IMR-90 (cell line): ENCODE measurements at regions not wholly inside any gene's neighbourhood (a gene's known extent, or its start where the extent isn't known, plus 50 kb on each side); places are given as distances from the start of the nearest gene placed in this dataset.

ENCODE experiments used
- ATAC-seq: fragments of 200-7000 bp; cut with Tn5 transposase; 2 replicates; pipeline ENCODE4 v1.9.1; 2020; ENCODE audit warnings: low read depth, mild to moderate bottlenecking, moderate library complexity
- BruUV-seq: library from RNA; stranded (reverse); fragments of 400-500 nt; replicated peaks from 2 replicates; lab custom pipeline; 2021; lab: Mats Ljungman, UMichigan
- CTCF ChIA-PET: fragments of 300-600 bp; formaldehyde crosslinking; extraction: SDS; loops from one replicate; lab custom pipeline; 2021; ENCODE audit warnings: antibody characterized with exemption; lab: Yijun Ruan, JAX
- POLR2A ChIA-PET: fragments of 300-600 bp; sonication (Branson Sonifier 250); formaldehyde crosslinking; loops from one replicate; lab custom pipeline; 2022; ENCODE audit warnings: antibody characterized with exemption; ENCODE audit not compliant: unreplicated experiment; lab: Charles Lee
- DNase-seq: peaks from one replicate; pipeline ENCODE4 v3.0.0; 2013
- H2AFZ ChIP-seq: replicated peaks from 2 replicates; pipeline ENCODE3; 2013; ENCODE audit warnings: low read length, mild to moderate bottlenecking; ENCODE audit not compliant: poor library complexity
- H2AK5ac ChIP-seq: 2 replicates; pipeline ENCODE4 v1.6.1; 2013; ENCODE audit warnings: low read depth, low read length, inconsistent platforms
- H2AK9ac ChIP-seq: replicated peaks from 2 replicates; pipeline ENCODE3; 2013; ENCODE audit warnings: mild to moderate bottlenecking, low read depth, low read length, moderate library complexity; ENCODE audit not compliant: poor library complexity
- H2BK120ac ChIP-seq: 2 replicates; pipeline ENCODE4 v1.6.1; 2013; ENCODE audit warnings: low read depth, low read length, inconsistent platforms
- H2BK15ac ChIP-seq: 3 replicates; pipeline ENCODE4 v1.6.1; 2013; ENCODE audit warnings: low read depth, low read length, inconsistent platforms
- H2BK20ac ChIP-seq: 2 replicates; pipeline ENCODE4 v1.6.1; 2013; ENCODE audit warnings: low read depth, mild to moderate bottlenecking, inconsistent platforms, low read length, moderate library complexity
- H2BK5ac ChIP-seq: 2 replicates; pipeline ENCODE4 v1.6.1; 2013; ENCODE audit warnings: mild to moderate bottlenecking, low read depth, low read length, inconsistent platforms; ENCODE audit not compliant: poor library complexity, severe bottlenecking
- H3K14ac ChIP-seq: replicated peaks from 2 replicates; pipeline ENCODE4 v1.6.1; 2013; ENCODE audit warnings: low read depth, low read length, inconsistent platforms
- H3K18ac ChIP-seq: 2 replicates; pipeline ENCODE4 v1.6.1; 2013; ENCODE audit warnings: low read depth, low read length, control low read depth
- H3K23ac ChIP-seq: 2 replicates; pipeline ENCODE4 v1.6.1; 2013; ENCODE audit warnings: low read depth, low read length, inconsistent platforms
- H3K27ac ChIP-seq: 2 replicates; pipeline ENCODE4 v1.5.1; 2013; ENCODE audit warnings: mild to moderate bottlenecking, control low read depth, low read length; ENCODE audit not compliant: insufficient read depth
- H3K27me3 ChIP-seq: 2 replicates; pipeline ENCODE4 v1.6.1; 2013; ENCODE audit warnings: low read length; ENCODE audit not compliant: control insufficient read depth, insufficient read depth
- H3K36me3 ChIP-seq: 2 replicates; pipeline ENCODE4 v1.6.1; 2013; ENCODE audit warnings: low read length, mixed read lengths; ENCODE audit not compliant: control insufficient read depth, insufficient read depth
- H3K4ac ChIP-seq: 2 replicates; pipeline ENCODE4 v1.6.1; 2013; ENCODE audit warnings: low read depth, low read length, inconsistent platforms
- H3K4me1 ChIP-seq: 2 replicates; pipeline ENCODE4 v1.6.1; 2013; ENCODE audit warnings: low read length, mixed read lengths; ENCODE audit not compliant: control insufficient read depth, insufficient read depth
- H3K4me2 ChIP-seq: 2 replicates; pipeline ENCODE4 v1.6.1; 2013; ENCODE audit warnings: low read depth, mild to moderate bottlenecking, control low read depth, low read length, moderate library complexity
- H3K4me3 ChIP-seq: 2 replicates; pipeline ENCODE4 v1.5.1; 2013; ENCODE audit warnings: low read depth, mild to moderate bottlenecking, control low read depth, low read length, moderate library complexity; ENCODE audit not compliant: insufficient read depth
- H3K56ac ChIP-seq: 2 replicates; pipeline ENCODE4 v1.6.1; 2013; ENCODE audit warnings: low read length, inconsistent platforms; ENCODE audit not compliant: insufficient read depth; ENCODE audit errors: extremely low read depth
- H3K79me1 ChIP-seq, 2 experiments: 2 replicates each; pipeline ENCODE4 v1.6.1; 2013; ENCODE audit warnings: low read length in 2 of 2, inconsistent platforms in 1 of 2, low read depth in 1 of 2
- H3K9ac ChIP-seq: 2 replicates; pipeline ENCODE4 v1.6.1; 2013; ENCODE audit warnings: low read depth, low read length, control low read depth
- H3K9me1 ChIP-seq: 2 replicates; pipeline ENCODE4 v1.6.1; 2013; ENCODE audit warnings: low read length, inconsistent platforms; ENCODE audit not compliant: insufficient read depth
- H3K9me3 ChIP-seq: 2 replicates; pipeline ENCODE4 v1.6.1; 2013; ENCODE audit warnings: low read length; ENCODE audit not compliant: control insufficient read depth, insufficient read depth
- H4K20me1 ChIP-seq: 2 replicates; pipeline ENCODE4 v1.6.1; 2013; ENCODE audit warnings: low read length, inconsistent platforms; ENCODE audit not compliant: insufficient read depth
- H4K5ac ChIP-seq: 2 replicates; pipeline ENCODE4 v1.6.1; 2013; ENCODE audit warnings: mild to moderate bottlenecking, low read depth, low read length, control low read depth
- H4K8ac ChIP-seq, 2 experiments: 2 replicates each; pipeline ENCODE4 v1.6.1; 2013; ENCODE audit warnings: low read depth in 2 of 2, low read length in 2 of 2, control low read depth in 1 of 2, inconsistent platforms in 1 of 2
- H4K91ac ChIP-seq: 2 replicates; pipeline ENCODE4 v1.6.1; 2013; ENCODE audit warnings: low read depth, low read length, inconsistent platforms; ENCODE audit not compliant: insufficient read depth
- BHLHE40 ChIP-seq: fragments of 150-350 bp; IDR thresholded peaks from 2 replicates; pipeline ENCODE4 v1.6.1; 2016; ENCODE audit warnings: mild to moderate bottlenecking, low read depth, low read length
- CEBPB ChIP-seq: IDR thresholded peaks from 2 replicates; pipeline ENCODE4 v1.6.1; 2012; ENCODE audit warnings: low read depth, low read length, improper control_type of control experiment
- CHD1 ChIP-seq: IDR thresholded peaks from 2 replicates; pipeline ENCODE4 v1.6.1; 2012; ENCODE audit warnings: low read depth, low read length, improper control_type of control experiment
- CTCF ChIP-seq: conservative IDR thresholded peaks from 2 replicates; pipeline ENCODE4 v1.5.1; 2012; ENCODE audit warnings: mild to moderate bottlenecking, low read depth, low read length, improper control_type of control experiment
- ELK1 ChIP-seq: fragments of 150-350 bp; IDR thresholded peaks from 2 replicates; pipeline ENCODE4 v1.6.1; 2016; ENCODE audit warnings: low read depth, mild to moderate bottlenecking, low read length, moderate library complexity, borderline replicate concordance
- FOS ChIP-seq: fragments of 150-350 bp; IDR thresholded peaks from 2 replicates; pipeline ENCODE4 v1.6.1; 2016; ENCODE audit warnings: low read depth, low read length
- MAFK ChIP-seq: IDR thresholded peaks from 2 replicates; pipeline ENCODE4 v1.6.1; 2012; ENCODE audit warnings: low read depth, low read length, improper control_type of control experiment
- NFE2L2 ChIP-seq: fragments of 150-350 bp; IDR thresholded peaks from 2 replicates; pipeline ENCODE4 v1.6.1; 2016; ENCODE audit warnings: low read depth, mild to moderate bottlenecking, low read length
- RAD21 ChIP-seq: IDR thresholded peaks from 2 replicates; pipeline ENCODE4 v1.6.1; 2012; ENCODE audit warnings: low read length, improper control_type of control experiment
- RCOR1 ChIP-seq: IDR thresholded peaks from 2 replicates; pipeline ENCODE4 v1.6.1; 2012; ENCODE audit warnings: mild to moderate bottlenecking, low read length, improper control_type of control experiment; ENCODE audit not compliant: insufficient replicate concordance
- RFX5 ChIP-seq: IDR thresholded peaks from 2 replicates; pipeline ENCODE4 v1.8.0; 2012; ENCODE audit warnings: low read depth, mild to moderate bottlenecking, low read length, moderate library complexity
- SMC3 ChIP-seq: fragments of 150-350 bp; IDR thresholded peaks from 2 replicates; pipeline ENCODE4 v1.6.1; 2016; ENCODE audit warnings: low read depth, mild to moderate bottlenecking, antibody characterized with exemption, low read length, moderate library complexity
- USF2 ChIP-seq: fragments of 150-350 bp; IDR thresholded peaks from 2 replicates; pipeline ENCODE4 v1.6.1; 2017; ENCODE audit warnings: mild to moderate bottlenecking, antibody characterized with exemption, low read length, low read depth
- WGBS, 2 experiments: methylation state at CpG; one replicate each; pipeline versions ENCODE4 v1.1.5 to v1.1.7; 2013; ENCODE audit warnings: missing lambda C conversion rate in 2 of 2; ENCODE audit not compliant: insufficient read length in 1 of 2; ENCODE audit errors: extremely low coverage in 2 of 2; 5-methylcytosine and 5-hydroxymethylcytosine counted together
- dilution Hi-C: fragments of 300-500 bp; cut with HindIII; formaldehyde crosslinking; loops from one replicate; pipeline ENCODE4 v1.14.3; 2018; ENCODE audit warnings: low sequenced_read_pairs; ENCODE audit not compliant: unreplicated experiment
- in situ Hi-C: fragments of 300-500 bp; cut with MboI; formaldehyde crosslinking; loops from 3 replicates; pipeline ENCODE4 v1.14.3; 2019; ENCODE audit warnings: low sequenced_read_pairs, inconsistent platforms, mixed read lengths
- intact Hi-C: fragments of 100-400 bp; cut with micrococcal nuclease; formaldehyde crosslinking; loops from 2 replicates; pipeline ENCODE4 v1.10.0; 2022

- TF ChIP-seq BHLHE40 (no peak), SMC3 (no peak), MAFK (no peak), RFX5 (no peak), FOS (no peak), RCOR1 (no peak), CHD1 (no peak), NFE2L2 (no peak), ELK1 (no peak), USF2 (no peak), RAD21 (no peak), CEBPB (no peak), CTCF (no peak)
- H3K4me3 ChIP-seq = no peak overlapping the region
- no peaks in the 10 kb centered on the region for H4K20me1 ChIP-seq
- no peak for DNase-seq
- H2AK5ac ChIP-seq = no peak overlapping the region
- H4K91ac ChIP-seq = no peak overlapping the region
- no peak overlapping the region for H2BK5ac ChIP-seq
- intact Hi-C loops = no loop called here
- H3K4ac ChIP-seq = no peak overlapping the region
- H2BK15ac ChIP-seq = no peak overlapping the region
- dilution Hi-C loops = no loop called here
- no peak overlapping the region for H3K23ac ChIP-seq
- H3K56ac ChIP-seq = no peak overlapping the region
- BruUV-seq = no TSS peak
- CTCF ChIA-PET = interaction anchor here (1.6 kb wide), 1 partner anchor 64 kb away, joined by 3 read pairs; no protein-coding TSS in a partner anchor
- no peaks in the 10 kb centered on the region for H3K79me1 ChIP-seq
- H3K4me1 ChIP-seq = peaks cover 24% of the 10 kb centered on the region
- peaks cover 15% of the 10 kb centered on the region for H3K9me1 ChIP-seq
- no peak overlapping the region for H2AFZ ChIP-seq
- no peak overlapping the region for H2AK9ac ChIP-seq
- H3K4me2 ChIP-seq = no peak overlapping the region
- no peak overlapping the region for H3K18ac ChIP-seq
- H3K9me3 ChIP-seq = no peaks in the 10 kb centered on the region
- H3K9ac ChIP-seq = no peak overlapping the region
- POLR2A ChIA-PET = no interaction called here
- no peak overlapping the region for H2BK120ac ChIP-seq
- H3K36me3 ChIP-seq = no peaks in the 10 kb centered on the region
- H4K5ac ChIP-seq = no peak overlapping the region
- ATAC-seq = no peak
- no peak overlapping the region for H4K8ac ChIP-seq
- WGBS, 2 experiments = 93% methylated on average over 3 of the region's 9 CpGs; no CpG with 5 or more reads in 1 of the 2 experiments
- H3K14ac ChIP-seq = no peak overlapping the region
- in situ Hi-C loops = no loop called here
- H2BK20ac ChIP-seq = no peak overlapping the region; the same call in 1 of the 2 replicates
- no peaks in the 10 kb centered on the region for H3K27me3 ChIP-seq
- H3K27ac ChIP-seq = no peak overlapping the region
Measured at GRCh38 chr6:43921039-43921438, 151.0 kb downstream of the VEGFA start.
